DND-41 (cell line): ENCODE measurements at regions not wholly inside any gene's neighbourhood (a gene's known extent, or its start where the extent isn't known, plus 50 kb on each side); places are given as distances from the start of the nearest gene placed in this dataset.

Experiments used
- ATAC-seq: fragments of 200-7000 bp; cut with Tn5 transposase; 3 replicates; pipeline ENCODE4 v1.9.1; 2021; ENCODE audit warnings: low read depth; ENCODE audit not compliant: insufficient read depth
- DNase-seq: peaks from one replicate; pipeline ENCODE4 v3.0.0-alpha.2; 2020
- H2AFZ ChIP-seq: 2 replicates; pipeline ENCODE4 v1.6.0; 2012; ENCODE audit warnings: low read depth, low read length
- H3K27ac ChIP-seq: 2 replicates; pipeline ENCODE4 v1.5.1; 2012; ENCODE audit warnings: low read length, inconsistent platforms
- H3K27me3 ChIP-seq: fragments of 200-600 bp; sonication (generic); 2 replicates; pipeline ENCODE4 v1.6.0; 2012; ENCODE audit warnings: low read length, mild to moderate bottlenecking, inconsistent platforms; ENCODE audit not compliant: insufficient read depth, poor library complexity
- H3K36me3 ChIP-seq: 2 replicates; pipeline ENCODE4 v1.5.1; 2012; ENCODE audit warnings: low read length, inconsistent platforms; ENCODE audit not compliant: insufficient read depth
- H3K4me1 ChIP-seq: 2 replicates; pipeline ENCODE4 v1.5.1; 2012; ENCODE audit warnings: mild to moderate bottlenecking, low read length; ENCODE audit not compliant: insufficient read depth
- H3K4me2 ChIP-seq: 2 replicates; pipeline ENCODE4 v1.6.0; 2012; ENCODE audit warnings: mild to moderate bottlenecking, moderate library complexity, low read length, inconsistent platforms; ENCODE audit not compliant: insufficient read depth
- H3K4me3 ChIP-seq, 2 experiments: fragments of 200-600 bp in 1 of 2; shearing (Covaris generic) in 1 of 2; 2 replicates each; pipeline ENCODE4 v1.5.1; 2012 to 2016; ENCODE audit warnings: inconsistent platforms in 2 of 2, low read length in 2 of 2, mild to moderate bottlenecking in 2 of 2, low read depth in 1 of 2, moderate library complexity in 1 of 2
- H3K79me2 ChIP-seq: 2 replicates; pipeline ENCODE4 v1.6.0; 2012; ENCODE audit warnings: low read length, inconsistent platforms; ENCODE audit not compliant: insufficient read depth
- H3K9ac ChIP-seq: 2 replicates; pipeline ENCODE4 v1.6.0; 2012; ENCODE audit warnings: low read depth, mild to moderate bottlenecking, inconsistent platforms, low read length, moderate library complexity
- H3K9me3 ChIP-seq: 2 replicates; pipeline ENCODE4 v1.5.1; 2012; ENCODE audit warnings: low read length, moderate library complexity, mild to moderate bottlenecking, inconsistent platforms; ENCODE audit not compliant: insufficient read depth, severe bottlenecking
- H4K20me1 ChIP-seq: 2 replicates; pipeline ENCODE4 v1.6.0; 2012; ENCODE audit warnings: low read length; ENCODE audit not compliant: insufficient read depth
- EZH2 ChIP-seq: IDR thresholded peaks from 3 replicates; pipeline ENCODE4 v1.6.1; 2012; ENCODE audit warnings: borderline replicate concordance, low read depth, mild to moderate bottlenecking, moderate library complexity, low read length, inconsistent platforms; ENCODE audit not compliant: severe bottlenecking
- TF ChIP-seq, protein P1 (sequence below): IDR thresholded peaks from 2 replicates; pipeline ENCODE4 v1.5.1; 2012; ENCODE audit warnings: borderline replicate concordance, low read length, moderate library complexity, mild to moderate bottlenecking; ENCODE audit not compliant: poor library complexity, severe bottlenecking; ENCODE audit errors: extremely low read depth

DNA sequence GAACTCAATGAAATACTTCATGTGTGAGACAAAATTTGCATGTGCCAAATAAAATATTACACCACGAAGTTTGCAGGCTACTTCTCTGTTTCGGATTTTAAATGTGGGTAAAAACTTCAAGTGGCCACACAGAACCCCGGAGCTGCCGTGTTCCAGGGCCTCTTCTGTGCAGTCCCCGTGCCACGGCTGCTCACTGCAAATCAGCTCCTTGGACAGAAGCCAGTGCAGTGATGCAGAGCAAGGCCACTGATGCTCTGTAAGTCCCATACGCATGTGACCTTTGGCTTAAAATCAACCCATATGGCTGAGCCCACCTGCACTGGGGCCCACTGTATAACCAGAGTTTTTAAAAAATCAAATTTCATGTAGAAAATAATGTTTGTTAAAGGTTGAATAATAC lies 1309.4 kb downstream of the TBC1D22A start:
- no peaks in the 10 kb centered on the region for H3K9me3 ChIP-seq
- no peaks in the 10 kb centered on the region for H4K20me1 ChIP-seq
- TF ChIP-seq EZH2 = no peak
- TF ChIP-seq, protein P1, sequence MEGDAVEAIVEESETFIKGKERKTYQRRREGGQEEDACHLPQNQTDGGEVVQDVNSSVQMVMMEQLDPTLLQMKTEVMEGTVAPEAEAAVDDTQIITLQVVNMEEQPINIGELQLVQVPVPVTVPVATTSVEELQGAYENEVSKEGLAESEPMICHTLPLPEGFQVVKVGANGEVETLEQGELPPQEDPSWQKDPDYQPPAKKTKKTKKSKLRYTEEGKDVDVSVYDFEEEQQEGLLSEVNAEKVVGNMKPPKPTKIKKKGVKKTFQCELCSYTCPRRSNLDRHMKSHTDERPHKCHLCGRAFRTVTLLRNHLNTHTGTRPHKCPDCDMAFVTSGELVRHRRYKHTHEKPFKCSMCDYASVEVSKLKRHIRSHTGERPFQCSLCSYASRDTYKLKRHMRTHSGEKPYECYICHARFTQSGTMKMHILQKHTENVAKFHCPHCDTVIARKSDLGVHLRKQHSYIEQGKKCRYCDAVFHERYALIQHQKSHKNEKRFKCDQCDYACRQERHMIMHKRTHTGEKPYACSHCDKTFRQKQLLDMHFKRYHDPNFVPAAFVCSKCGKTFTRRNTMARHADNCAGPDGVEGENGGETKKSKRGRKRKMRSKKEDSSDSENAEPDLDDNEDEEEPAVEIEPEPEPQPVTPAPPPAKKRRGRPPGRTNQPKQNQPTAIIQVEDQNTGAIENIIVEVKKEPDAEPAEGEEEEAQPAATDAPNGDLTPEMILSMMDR = no peak
- no peak overlapping the region for H2AFZ ChIP-seq
- no peaks in the 10 kb centered on the region for H3K27me3 ChIP-seq
- no peak overlapping the region for H3K9ac ChIP-seq
- no peaks in the 10 kb centered on the region for H3K36me3 ChIP-seq
- no peak for DNase-seq
- H3K27ac ChIP-seq = no peak overlapping the region; the same call in 1 of the 2 replicates
- no peaks in the 10 kb centered on the region for H3K79me2 ChIP-seq
- H3K4me1 ChIP-seq = peaks cover 29% of the 10 kb centered on the region
- ATAC-seq = no peak
- H3K4me3 ChIP-seq = no peak overlapping the region
- no peak overlapping the region for H3K4me2 ChIP-seq

DNA sequence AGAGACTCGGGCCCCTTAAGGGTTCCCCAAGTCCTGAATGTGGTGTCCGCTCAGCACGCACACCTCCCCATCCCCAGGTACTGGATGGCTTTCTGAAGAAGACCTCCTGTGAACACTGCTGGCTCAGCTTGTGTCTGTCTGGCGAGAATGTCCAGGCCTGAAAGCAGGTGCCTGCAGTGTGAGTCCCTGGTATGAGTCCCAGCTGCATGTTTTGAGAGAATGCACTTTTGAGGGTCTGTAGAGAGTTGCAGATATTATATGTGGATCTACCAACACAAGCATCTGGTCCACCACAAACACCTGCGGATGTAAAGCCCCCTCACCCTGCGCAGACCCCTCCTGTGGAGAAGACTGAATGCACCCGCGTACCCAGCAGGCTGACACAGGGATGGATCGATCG lies 1308.9 kb downstream of the TBC1D22A start:
- no peaks in the 10 kb centered on the region for H3K27me3 ChIP-seq
- no peak overlapping the region for H3K4me3 ChIP-seq
- H3K79me2 ChIP-seq = no peaks in the 10 kb centered on the region
- H3K4me1 ChIP-seq = peaks cover 26% of the 10 kb centered on the region
- H4K20me1 ChIP-seq = no peaks in the 10 kb centered on the region
- ATAC-seq (peak; percentile 53), DNase-seq (peak; percentile 27)
- H3K9me3 ChIP-seq = no peaks in the 10 kb centered on the region
- no peaks in the 10 kb centered on the region for H3K36me3 ChIP-seq
- no peak overlapping the region for H2AFZ ChIP-seq
- no peak overlapping the region for H3K4me2 ChIP-seq
- peak overlapping the region; percentile 62 for H3K27ac ChIP-seq
- TF ChIP-seq EZH2 = no peak
- TF ChIP-seq, protein P1 = no peak
- H3K9ac ChIP-seq = peak overlapping the region; percentile 18; the same call in 1 of the 2 replicates

DNA sequence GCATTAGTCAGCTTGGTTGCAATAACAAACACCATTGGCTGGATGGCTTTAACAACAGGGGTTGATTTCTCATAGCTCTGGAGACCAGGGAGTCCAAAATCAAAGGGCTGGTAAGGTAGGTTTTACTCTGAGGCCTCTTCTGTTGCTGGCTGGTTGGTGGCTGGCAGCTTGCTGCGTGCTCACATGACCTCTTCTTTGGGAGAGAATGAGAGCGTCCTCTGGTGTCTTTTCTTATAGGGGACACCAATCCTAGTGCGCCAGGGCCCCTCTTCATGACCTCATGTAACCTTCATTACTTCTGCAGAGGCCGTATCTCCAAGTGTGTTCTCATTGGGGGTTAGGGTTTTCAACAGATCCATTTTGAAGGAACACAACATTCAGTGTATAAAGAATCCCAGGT lies 1308.3 kb downstream of the TBC1D22A start:
- peak overlapping the region; percentile 62 for H3K27ac ChIP-seq
- no peak overlapping the region for H3K4me3 ChIP-seq
- no peaks in the 10 kb centered on the region for H3K36me3 ChIP-seq
- no peaks in the 10 kb centered on the region for H3K9me3 ChIP-seq
- peaks cover 26% of the 10 kb centered on the region for H3K4me1 ChIP-seq
- no peak overlapping the region for H3K4me2 ChIP-seq
- no peaks in the 10 kb centered on the region for H4K20me1 ChIP-seq
- no peak overlapping the region for H2AFZ ChIP-seq
- H3K27me3 ChIP-seq = no peaks in the 10 kb centered on the region
- H3K9ac ChIP-seq = no peak overlapping the region; the same call in 1 of the 2 replicates
- DNase-seq (peak; percentile 36), ATAC-seq (peak; percentile 55; the same call in 2 of the 3 replicates)
- TF ChIP-seq, protein P1 = peak; percentile 54
- no peak for TF ChIP-seq EZH2
- H3K79me2 ChIP-seq = no peaks in the 10 kb centered on the region

DNA sequence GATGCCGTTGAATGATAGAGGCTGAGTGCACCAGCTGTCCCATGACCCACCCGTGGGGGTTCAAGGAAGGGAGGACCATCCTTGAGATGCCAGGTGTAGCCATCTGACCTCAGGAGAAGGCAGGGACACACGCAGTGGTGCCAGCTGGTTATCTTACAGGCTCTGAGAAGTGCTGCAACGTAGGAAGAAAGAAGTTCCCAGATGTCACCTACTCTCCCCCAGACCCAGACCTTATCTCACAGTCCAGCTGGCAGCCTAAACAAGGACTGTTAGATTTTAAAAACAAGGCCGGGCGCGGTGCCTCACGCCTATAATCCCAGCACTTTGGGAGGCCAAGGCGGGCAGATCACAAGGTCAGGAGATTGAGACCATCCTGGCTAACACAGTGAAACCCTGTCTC lies 1307.6 kb downstream of the TBC1D22A start:
- Histone ChIP-seq H2AFZ (no peak overlapping the region), H3K4me1 (peaks cover 26% of the 10 kb centered on the region), H3K9ac (no peak overlapping the region), H3K36me3 (no peaks in the 10 kb centered on the region), H3K4me2 (no peak overlapping the region), H3K79me2 (no peaks in the 10 kb centered on the region), H3K27ac (peak overlapping the region; percentile 6; the same call in 1 of the 2 replicates), H3K4me3 (no peak overlapping the region), H4K20me1 (no peaks in the 10 kb centered on the region), H3K9me3 (no peaks in the 10 kb centered on the region), H3K27me3 (no peaks in the 10 kb centered on the region)
- TF ChIP-seq, protein P1 = no peak
- no peak for TF ChIP-seq EZH2
- no peak for ATAC-seq
- no peak for DNase-seq
